Activated naive CD8-positive, alpha-beta T cell (primary cell): ENCODE measurements at regions not wholly inside any gene's neighbourhood (a gene's known extent, or its start where the extent isn't known, plus 50 kb on each side); places are given as distances from the start of the nearest gene placed in this dataset.
"Not testable (repeated sequence)": the region's sequence is repeated elsewhere in the genome, so short reads cannot be mapped to it uniquely, and the experiment has no call there.

Experiments used
- H3K27ac Mint-ChIP-seq: one replicate; pipeline ENCODE4 v1.8.0; 2021; ENCODE audit warnings: mixed read lengths
- H3K27me3 Mint-ChIP-seq: one replicate; pipeline ENCODE4 v1.8.0; 2021; ENCODE audit warnings: mixed read lengths
- H3K36me3 Mint-ChIP-seq: one replicate; pipeline ENCODE4 v1.8.0; 2021; ENCODE audit warnings: mixed read lengths
- H3K4me1 Mint-ChIP-seq: one replicate; pipeline ENCODE4 v1.8.0; 2021; ENCODE audit warnings: low read depth, mixed read lengths
- H3K4me3 Mint-ChIP-seq: one replicate; pipeline ENCODE4 v1.8.0; 2021; ENCODE audit warnings: mild to moderate bottlenecking, mixed read lengths
- H3K9me3 Mint-ChIP-seq: one replicate; pipeline ENCODE4 v1.8.0; 2021; ENCODE audit warnings: low read depth, mixed read lengths

GRCh38 chr21:36602735-36603134, 96.2 kb upstream of the SIM2 start:
- peak overlapping the region; percentile 88 for H3K27ac Mint-ChIP-seq
- no peaks in the 10 kb centered on the region for H3K9me3 Mint-ChIP-seq
- H3K36me3 Mint-ChIP-seq = no peaks in the 10 kb centered on the region
- no peaks in the 10 kb centered on the region for H3K27me3 Mint-ChIP-seq
- H3K4me1 Mint-ChIP-seq = peaks cover 20% of the 10 kb centered on the region
- peak overlapping the region; percentile 64 for H3K4me3 Mint-ChIP-seq

GRCh38 chr21:36603221-36603620, 95.7 kb upstream of the SIM2 start:
- Mint-ChIP-seq H3K4me1 (peaks cover 20% of the 10 kb centered on the region), H3K4me3 (peak overlapping the region; percentile 64), H3K27me3 (no peaks in the 10 kb centered on the region), H3K36me3 (no peaks in the 10 kb centered on the region), H3K9me3 (no peaks in the 10 kb centered on the region), H3K27ac (peak overlapping the region; percentile 88)

GRCh38 chr21:36605426-36605825, 93.5 kb upstream of the SIM2 start:
- no peaks in the 10 kb centered on the region for H3K36me3 Mint-ChIP-seq
- H3K4me1 Mint-ChIP-seq = peaks cover 20% of the 10 kb centered on the region
- no peak overlapping the region for H3K27ac Mint-ChIP-seq
- H3K4me3 Mint-ChIP-seq = no peak overlapping the region
- no peaks in the 10 kb centered on the region for H3K27me3 Mint-ChIP-seq
- peaks cover 10% of the 10 kb centered on the region for H3K9me3 Mint-ChIP-seq

GRCh38 chr21:36606287-36606982, 92.5 kb upstream of the SIM2 start:
- Mint-ChIP-seq H3K36me3 (no peaks in the 10 kb centered on the region), H3K9me3 (peaks cover 12% of the 10 kb centered on the region), H3K27me3 (no peaks in the 10 kb centered on the region), H3K27ac (no peak overlapping the region), H3K4me1 (peaks cover 20% of the 10 kb centered on the region), H3K4me3 (no peak overlapping the region)

GRCh38 chr21:36606983-36607325, 92.0 kb upstream of the SIM2 start:
- Mint-ChIP-seq H3K27ac (no peak overlapping the region), H3K36me3 (no peaks in the 10 kb centered on the region), H3K27me3 (no peaks in the 10 kb centered on the region), H3K9me3 (peaks cover 12% of the 10 kb centered on the region), H3K4me3 (no peak overlapping the region), H3K4me1 (peaks cover 17% of the 10 kb centered on the region)

- H3K4me3 Mint-ChIP-seq = no peak overlapping the region
- H3K36me3 Mint-ChIP-seq = peaks cover 2% of the 10 kb centered on the region
- peaks cover 2% of the 10 kb centered on the region for H3K27me3 Mint-ChIP-seq
- peaks cover 9% of the 10 kb centered on the region for H3K4me1 Mint-ChIP-seq
- H3K9me3 Mint-ChIP-seq = peaks cover 12% of the 10 kb centered on the region
- H3K27ac Mint-ChIP-seq = no peak overlapping the region
Observed at GRCh38 chr21:36608041-36608896, 90.6 kb upstream of the SIM2 start.

- Mint-ChIP-seq H3K9me3 (peaks cover 12% of the 10 kb centered on the region), H3K27ac (no peak overlapping the region), H3K4me1 (peaks cover 7% of the 10 kb centered on the region), H3K27me3 (peaks cover 2% of the 10 kb centered on the region), H3K36me3 (peaks cover 2% of the 10 kb centered on the region), H3K4me3 (no peak overlapping the region)
Observed at GRCh38 chr21:36608897-36609225, 90.1 kb upstream of the SIM2 start.

GRCh38 chr21:36609654-36610053, 89.3 kb upstream of the SIM2 start:
- peaks cover 12% of the 10 kb centered on the region for H3K9me3 Mint-ChIP-seq
- no peak overlapping the region for H3K27ac Mint-ChIP-seq
- H3K4me3 Mint-ChIP-seq = no peak overlapping the region
- peaks cover 2% of the 10 kb centered on the region for H3K27me3 Mint-ChIP-seq
- peaks cover 1% of the 10 kb centered on the region for H3K4me1 Mint-ChIP-seq
- peaks cover 5% of the 10 kb centered on the region for H3K36me3 Mint-ChIP-seq

GRCh38 chr21:36610201-36610600, 88.7 kb upstream of the SIM2 start:
- Mint-ChIP-seq H3K36me3 (peaks cover 5% of the 10 kb centered on the region), H3K27ac (no peak overlapping the region), H3K4me1 (no peaks in the 10 kb centered on the region), H3K4me3 (no peak overlapping the region), H3K9me3 (peaks cover 12% of the 10 kb centered on the region), H3K27me3 (peaks cover 2% of the 10 kb centered on the region)

- Mint-ChIP-seq H3K4me3 (no peak overlapping the region), H3K36me3 (peaks cover 5% of the 10 kb centered on the region), H3K27me3 (peaks cover 2% of the 10 kb centered on the region), H3K4me1 (no peaks in the 10 kb centered on the region), H3K27ac (no peak overlapping the region), H3K9me3 (peaks cover 12% of the 10 kb centered on the region)
Observed at GRCh38 chr21:36610935-36611334, 88.0 kb upstream of the SIM2 start.

GRCh38 chr21:36611379-36611778, 87.5 kb upstream of the SIM2 start:
- peaks cover 12% of the 10 kb centered on the region for H3K9me3 Mint-ChIP-seq
- peaks cover 2% of the 10 kb centered on the region for H3K27me3 Mint-ChIP-seq
- H3K4me1 Mint-ChIP-seq = no peaks in the 10 kb centered on the region
- peaks cover 5% of the 10 kb centered on the region for H3K36me3 Mint-ChIP-seq
- no peak overlapping the region for H3K27ac Mint-ChIP-seq
- H3K4me3 Mint-ChIP-seq = no peak overlapping the region

- Mint-ChIP-seq H3K27me3 (peaks cover 2% of the 10 kb centered on the region), H3K36me3 (peaks cover 5% of the 10 kb centered on the region), H3K27ac (no peak overlapping the region), H3K4me1 (no peaks in the 10 kb centered on the region), H3K4me3 (no peak overlapping the region), H3K9me3 (peaks cover 12% of the 10 kb centered on the region)
Observed at GRCh38 chr21:36613059-36613458, 85.9 kb upstream of the SIM2 start.

- Mint-ChIP-seq H3K27me3 (peaks cover 2% of the 10 kb centered on the region), H3K4me3 (no peak overlapping the region), H3K27ac (no peak overlapping the region), H3K9me3 (peaks cover 12% of the 10 kb centered on the region), H3K4me1 (no peaks in the 10 kb centered on the region), H3K36me3 (peaks cover 5% of the 10 kb centered on the region)
Observed at GRCh38 chr21:36613554-36613953, 85.4 kb upstream of the SIM2 start.

GRCh38 chr21:36615274-36615964, 83.5 kb upstream of the SIM2 start:
- no peak overlapping the region for H3K27ac Mint-ChIP-seq
- H3K4me3 Mint-ChIP-seq = no peak overlapping the region
- H3K36me3 Mint-ChIP-seq = peaks cover 5% of the 10 kb centered on the region
- peaks cover 2% of the 10 kb centered on the region for H3K27me3 Mint-ChIP-seq
- H3K9me3 Mint-ChIP-seq = peaks cover 2% of the 10 kb centered on the region
- H3K4me1 Mint-ChIP-seq = no peaks in the 10 kb centered on the region

GRCh38 chr21:36616773-36617172, 82.1 kb upstream of the SIM2 start:
- not testable (repeated sequence) for H3K36me3 Mint-ChIP-seq, H3K27me3 Mint-ChIP-seq, H3K4me1 Mint-ChIP-seq, H3K4me3 Mint-ChIP-seq, H3K9me3 Mint-ChIP-seq, H3K27ac Mint-ChIP-seq
